Smooth muscle cell (in vitro differentiated cells): ENCODE measurements at regions not wholly inside any gene's neighbourhood (a gene's known extent, or its start where the extent isn't known, plus 50 kb on each side); places are given as distances from the start of the nearest gene placed in this dataset.

Experiments
- DNase-seq: peaks from one replicate; lab custom pipeline; 2025; ENCODE audit not compliant: unreplicated experiment; lab: John Stamatoyannopoulos, UW
- H2AFZ ChIP-seq: fragments of 200-600 bp; sonication (generic); 2 replicates; pipeline ENCODE4 v1.6.0; 2016; ENCODE audit warnings: antibody characterized with exemption, low read depth, mild to moderate bottlenecking
- H3F3A ChIP-seq: fragments of 200-600 bp; sonication (generic); 2 replicates; pipeline ENCODE4 v1.6.0; 2017; ENCODE audit warnings: antibody characterized with exemption, low read depth
- H3K27ac ChIP-seq: fragments of 200-600 bp; sonication (generic); 2 replicates; pipeline ENCODE4 v1.5.1; 2016; ENCODE audit warnings: low read depth, mild to moderate bottlenecking
- H3K27me3 ChIP-seq: fragments of 200-600 bp; sonication (generic); 2 replicates; pipeline ENCODE4 v1.6.1; 2016; ENCODE audit warnings: low read depth, mild to moderate bottlenecking
- H3K36me3 ChIP-seq: fragments of 200-600 bp; sonication (generic); 2 replicates; pipeline ENCODE4 v1.5.1; 2016; ENCODE audit warnings: low read depth
- H3K4me1 ChIP-seq: fragments of 200-600 bp; sonication (generic); 2 replicates; pipeline ENCODE4 v1.5.1; 2016; ENCODE audit warnings: low read depth
- H3K4me2 ChIP-seq: fragments of 200-600 bp; sonication (generic); 2 replicates; pipeline ENCODE4 v1.6.0; 2016; ENCODE audit warnings: mild to moderate bottlenecking
- H3K4me3 ChIP-seq: fragments of 200-600 bp; sonication (generic); 2 replicates; pipeline ENCODE4 v1.5.1; 2016; ENCODE audit warnings: mild to moderate bottlenecking
- H3K79me2 ChIP-seq: fragments of 200-600 bp; sonication (generic); 2 replicates; pipeline ENCODE4 v1.6.0; 2016; ENCODE audit warnings: low read depth, mild to moderate bottlenecking
- H3K9ac ChIP-seq: fragments of 200-600 bp; sonication (generic); 2 replicates; pipeline ENCODE4 v1.6.0; 2016; ENCODE audit warnings: low read depth
- H3K9me3 ChIP-seq: fragments of 200-600 bp; sonication (generic); replicated peaks from 2 replicates; pipeline ENCODE4 v1.5.1; 2016; ENCODE audit warnings: low read depth
- H4K20me1 ChIP-seq: fragments of 200-600 bp; sonication (generic); 2 replicates; pipeline ENCODE4 v1.6.0; 2016; ENCODE audit warnings: low read depth
- WGBS: methylation state at CpG from one replicate; pipeline ENCODE4 v1.1.7; 2016; ENCODE audit warnings: low lambda C conversion rate; 5-methylcytosine and 5-hydroxymethylcytosine counted together
- TF ChIP-seq, protein P1 (sequence below): fragments of 200-600 bp; sonication (generic); IDR thresholded peaks from 2 replicates; pipeline ENCODE4 v1.5.1; 2017; ENCODE audit warnings: borderline replicate concordance, mild to moderate bottlenecking, antibody characterized with exemption; ENCODE audit not compliant: insufficient read depth, poor library complexity, severe bottlenecking

DNA sequence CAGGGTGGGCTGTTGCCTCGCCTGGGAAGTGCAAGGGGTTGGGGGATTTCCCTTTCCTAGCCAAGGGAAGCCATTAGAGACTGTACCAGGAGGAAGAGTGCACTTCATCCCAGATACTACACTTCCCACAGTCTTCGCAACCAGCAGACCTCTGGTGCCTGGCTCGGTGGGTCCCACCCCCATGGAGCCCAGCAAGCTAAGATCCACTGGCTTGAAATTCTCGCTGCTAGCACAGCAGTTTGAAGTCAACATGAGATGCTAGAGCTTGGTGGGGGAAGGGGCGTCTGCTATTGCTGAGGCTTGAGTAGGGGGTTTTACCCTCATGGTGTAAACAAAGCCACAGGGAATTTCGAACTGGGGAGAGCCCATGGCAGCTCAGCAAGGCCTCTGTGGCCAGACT lies 586.4 kb downstream of the HTR1A start:
- no peak overlapping the region for H3K4me3 ChIP-seq
- H3K9me3 ChIP-seq = no peaks in the 10 kb centered on the region
- WGBS = 86% methylated on average over 6 of the region's 6 CpGs
- H2AFZ ChIP-seq = no peak overlapping the region
- H3K9ac ChIP-seq = no peak overlapping the region
- H3K79me2 ChIP-seq = no peaks in the 10 kb centered on the region
- H3K4me1 ChIP-seq = no peaks in the 10 kb centered on the region
- H3F3A ChIP-seq = no peaks in the 10 kb centered on the region
- no peak overlapping the region for H3K27ac ChIP-seq
- H3K4me2 ChIP-seq = no peak overlapping the region
- DNase-seq = no peak
- H3K36me3 ChIP-seq = no peaks in the 10 kb centered on the region
- no peaks in the 10 kb centered on the region for H4K20me1 ChIP-seq
- TF ChIP-seq, protein P1, sequence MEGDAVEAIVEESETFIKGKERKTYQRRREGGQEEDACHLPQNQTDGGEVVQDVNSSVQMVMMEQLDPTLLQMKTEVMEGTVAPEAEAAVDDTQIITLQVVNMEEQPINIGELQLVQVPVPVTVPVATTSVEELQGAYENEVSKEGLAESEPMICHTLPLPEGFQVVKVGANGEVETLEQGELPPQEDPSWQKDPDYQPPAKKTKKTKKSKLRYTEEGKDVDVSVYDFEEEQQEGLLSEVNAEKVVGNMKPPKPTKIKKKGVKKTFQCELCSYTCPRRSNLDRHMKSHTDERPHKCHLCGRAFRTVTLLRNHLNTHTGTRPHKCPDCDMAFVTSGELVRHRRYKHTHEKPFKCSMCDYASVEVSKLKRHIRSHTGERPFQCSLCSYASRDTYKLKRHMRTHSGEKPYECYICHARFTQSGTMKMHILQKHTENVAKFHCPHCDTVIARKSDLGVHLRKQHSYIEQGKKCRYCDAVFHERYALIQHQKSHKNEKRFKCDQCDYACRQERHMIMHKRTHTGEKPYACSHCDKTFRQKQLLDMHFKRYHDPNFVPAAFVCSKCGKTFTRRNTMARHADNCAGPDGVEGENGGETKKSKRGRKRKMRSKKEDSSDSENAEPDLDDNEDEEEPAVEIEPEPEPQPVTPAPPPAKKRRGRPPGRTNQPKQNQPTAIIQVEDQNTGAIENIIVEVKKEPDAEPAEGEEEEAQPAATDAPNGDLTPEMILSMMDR = no peak
- no peaks in the 10 kb centered on the region for H3K27me3 ChIP-seq

DNA sequence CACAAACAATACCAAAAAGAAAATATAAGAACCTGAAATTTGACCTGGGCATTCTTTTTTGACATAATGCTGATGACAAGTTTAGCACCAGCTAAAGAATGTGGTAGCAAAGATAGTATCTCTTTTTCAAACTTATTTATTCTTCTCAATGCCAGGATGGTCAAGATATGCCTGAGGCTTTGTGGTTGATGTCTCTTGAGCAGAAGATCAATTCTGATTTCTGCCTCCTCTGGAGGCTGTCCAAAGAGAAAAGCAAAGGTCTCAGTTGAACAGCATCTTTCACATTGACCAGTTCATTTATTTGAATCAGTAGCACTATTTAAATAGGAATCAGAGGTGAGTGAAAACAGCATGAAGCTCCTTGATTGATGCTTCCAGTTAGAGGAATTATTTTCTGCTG lies 588.2 kb downstream of the HTR1A start:
- TF ChIP-seq, protein P1 = no peak
- no peaks in the 10 kb centered on the region for H3K9me3 ChIP-seq
- H3K79me2 ChIP-seq = no peaks in the 10 kb centered on the region
- no peak overlapping the region for H3K4me3 ChIP-seq
- no peaks in the 10 kb centered on the region for H3K36me3 ChIP-seq
- no peaks in the 10 kb centered on the region for H3F3A ChIP-seq
- no peak overlapping the region for H3K27ac ChIP-seq
- no peak for DNase-seq
- H4K20me1 ChIP-seq = no peaks in the 10 kb centered on the region
- no peak overlapping the region for H2AFZ ChIP-seq
- H3K27me3 ChIP-seq = no peaks in the 10 kb centered on the region
- no peak overlapping the region for H3K9ac ChIP-seq
- no peaks in the 10 kb centered on the region for H3K4me1 ChIP-seq
- no peak overlapping the region for H3K4me2 ChIP-seq

DNA sequence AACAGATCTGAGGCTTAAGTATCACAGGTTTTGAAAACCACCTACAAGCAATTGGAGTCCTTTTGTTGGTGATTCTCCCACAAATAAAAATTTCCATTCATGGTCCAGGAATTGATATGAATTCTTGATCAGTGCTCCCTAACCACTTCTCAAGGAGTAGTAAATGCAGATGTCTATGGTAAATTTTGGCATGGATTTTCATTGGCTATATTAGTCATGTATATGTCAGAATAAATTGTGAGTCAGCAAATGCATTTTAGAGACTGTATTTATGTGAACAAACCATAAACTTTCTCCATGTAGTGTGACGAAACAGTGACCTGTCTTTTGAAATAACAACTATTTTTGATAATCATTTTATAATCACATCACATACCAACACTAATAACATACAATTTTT lies 611.1 kb downstream of the HTR1A start:
- Histone ChIP-seq H3K9ac (no peak overlapping the region), H3K4me1 (no peaks in the 10 kb centered on the region), H3K36me3 (no peaks in the 10 kb centered on the region), H2AFZ (no peak overlapping the region), H4K20me1 (no peaks in the 10 kb centered on the region), H3K27ac (no peak overlapping the region), H3K4me2 (no peak overlapping the region), H3K27me3 (no peaks in the 10 kb centered on the region), H3K4me3 (no peak overlapping the region), H3F3A (no peaks in the 10 kb centered on the region), H3K9me3 (no peaks in the 10 kb centered on the region), H3K79me2 (no peaks in the 10 kb centered on the region)
- DNase-seq = no peak
- 67% methylated on average over 1 of the region's 1 CpG for WGBS
- TF ChIP-seq, protein P1 = no peak

GRCh38 chr5:63346451-63346850 lies 615.8 kb downstream of the HTR1A start:
- Histone ChIP-seq H3K79me2 (no peaks in the 10 kb centered on the region), H3K4me2 (no peak overlapping the region), H3K4me3 (no peak overlapping the region), H3K27me3 (no peaks in the 10 kb centered on the region), H4K20me1 (no peaks in the 10 kb centered on the region), H3K9ac (no peak overlapping the region), H3F3A (no peaks in the 10 kb centered on the region), H2AFZ (no peak overlapping the region), H3K36me3 (no peaks in the 10 kb centered on the region), H3K4me1 (no peaks in the 10 kb centered on the region), H3K9me3 (no peaks in the 10 kb centered on the region), H3K27ac (no peak overlapping the region)
- DNase-seq = no peak
- TF ChIP-seq, protein P1 = no peak
